B cell (primary cell): ENCODE measurements at regions not wholly inside any gene's neighbourhood (a gene's known extent, or its start where the extent isn't known, plus 50 kb on each side); places are given as distances from the start of the nearest gene placed in this dataset.

Experiments used
- ATAC-seq: fragments of 200-7000 bp; cut with Tn5 transposase; one replicate; pipeline ENCODE4 v1.10.0; 2021; ENCODE audit warnings: low read depth, mild to moderate bottlenecking, moderate number of reproducible peaks, moderate library complexity
- CTCF ChIA-PET: fragments of 350-600 bp; sonication (Branson Sonifier 250); formaldehyde crosslinking; loops from one replicate; lab custom pipeline; 2021; ENCODE audit warnings: antibody characterized with exemption, inconsistent platforms; lab: Charles Lee
- POLR2A ChIA-PET: fragments of 350-600 bp; sonication (Branson Sonifier 250); formaldehyde crosslinking; loops from one replicate; lab custom pipeline; 2021; ENCODE audit warnings: antibody characterized with exemption; lab: Charles Lee
- DNase-seq: peaks from one replicate; pipeline ENCODE4 v3.0.0; 2013
- H2AFZ ChIP-seq: 2 replicates; pipeline ENCODE4 v1.6.1; 2012; ENCODE audit warnings: mild to moderate bottlenecking, low read depth, low read length; ENCODE audit not compliant: insufficient read depth, poor library complexity, severe bottlenecking
- H3K27ac ChIP-seq, 2 donors: 1 replicate in 1 of 2; 2 replicates in 1 of 2; pipeline ENCODE4 v1.5.1; 2012 to 2013; ENCODE audit warnings: low read length in 2 of 2, mild to moderate bottlenecking in 2 of 2, moderate library complexity in 1 of 2
- H3K27me3 ChIP-seq, 4 experiments: fragments of 200-600 bp in 1 of 4; sonication (generic) in 1 of 4; replicated peaks in 1 of 4; 1 replicate in 2 of 4; 2 replicates in 2 of 4; pipeline versions ENCODE4 v1.6.1 to v1.7.0; 2013 to 2016; ENCODE audit warnings: low read length in 3 of 4, mild to moderate bottlenecking in 2 of 4, mixed read lengths in 1 of 4, moderate library complexity in 1 of 4; ENCODE audit not compliant: insufficient read depth in 4 of 4, control insufficient read depth in 3 of 4; ENCODE audit errors: control extremely low read depth in 1 of 4
- H3K36me3 ChIP-seq, 2 experiments: replicated peaks in 1 of 2; 1 replicate in 1 of 2; 2 replicates in 1 of 2; pipeline versions ENCODE4 v1.6.1 to v1.7.1; 2013; ENCODE audit warnings: low read length in 1 of 2; ENCODE audit not compliant: insufficient read depth in 2 of 2, control insufficient read depth in 1 of 2; ENCODE audit errors: control extremely low read depth in 1 of 2, extremely low read depth in 1 of 2
- H3K4me1 ChIP-seq, 2 donors: fragments of 200-600 bp in 1 of 2; sonication (generic) in 1 of 2; 1 replicate in 1 of 2; 2 replicates in 1 of 2; pipeline versions ENCODE4 v1.5.1 to v1.6.1; 2013 to 2017; ENCODE audit warnings: low read length in 2 of 2; ENCODE audit not compliant: control insufficient read depth in 2 of 2, insufficient read depth in 2 of 2
- H3K4me2 ChIP-seq: replicated peaks from 2 replicates; pipeline ENCODE3; 2012; ENCODE audit warnings: mild to moderate bottlenecking, low read depth, low read length; ENCODE audit not compliant: poor library complexity, severe bottlenecking
- H3K4me3 ChIP-seq, 5 experiments: fragments of 200-600 bp in 1 of 5; sonication (generic) in 1 of 5; 1 replicate in 3 of 5; 2 replicates in 2 of 5; pipeline versions ENCODE4 v1.5.1 to v1.7.0; 2011 to 2016; ENCODE audit warnings: low read length in 4 of 5, mild to moderate bottlenecking in 4 of 5, low read depth in 2 of 5, control low read depth in 1 of 5, moderate library complexity in 1 of 5; ENCODE audit not compliant: insufficient read depth in 1 of 5; ENCODE audit errors: control extremely low read depth in 1 of 5, extremely low read depth in 1 of 5
- H3K79me2 ChIP-seq: fragments of 200-600 bp; sonication (generic); one replicate; pipeline ENCODE4 v1.6.0; 2016; ENCODE audit warnings: low read length; ENCODE audit not compliant: control insufficient read depth, insufficient read depth
- H3K9ac ChIP-seq: fragments of 200-600 bp; sonication (generic); 2 replicates; pipeline ENCODE4 v1.6.1; 2017; ENCODE audit warnings: mild to moderate bottlenecking, low read length, moderate library complexity
- H3K9me3 ChIP-seq, 3 donors: one replicate each; pipeline versions ENCODE4 v1.6.1 to v1.7.1; 2013; ENCODE audit warnings: low read length in 2 of 3; ENCODE audit not compliant: control insufficient read depth in 2 of 3, insufficient read depth in 1 of 3; ENCODE audit errors: control extremely low read depth in 1 of 3
- H4K20me1 ChIP-seq: 2 replicates; pipeline ENCODE4 v1.6.0; 2012; ENCODE audit warnings: mild to moderate bottlenecking, low read length; ENCODE audit not compliant: insufficient read depth, control insufficient read depth, poor library complexity, severe bottlenecking
- H3K27ac Mint-ChIP-seq: one replicate; pipeline ENCODE4 v1.8.0; 2021; ENCODE audit warnings: mixed read lengths
- H3K27me3 Mint-ChIP-seq: one replicate; pipeline ENCODE4 v1.8.0; 2021; ENCODE audit warnings: mixed read lengths
- H3K4me1 Mint-ChIP-seq: one replicate; pipeline ENCODE4 v1.8.0; 2021; ENCODE audit warnings: mixed read lengths
- H3K4me3 Mint-ChIP-seq: one replicate; pipeline ENCODE4 v1.8.0; 2021; ENCODE audit warnings: mixed read lengths
- H3K9me3 Mint-ChIP-seq: one replicate; pipeline ENCODE4 v1.8.0; 2022; ENCODE audit warnings: mixed read lengths; ENCODE audit not compliant: insufficient read depth
- EZH2 ChIP-seq: IDR thresholded peaks from 2 replicates; pipeline ENCODE4 v1.6.1; 2012; ENCODE audit warnings: borderline replicate concordance, low read depth, mild to moderate bottlenecking, moderate library complexity, low read length; ENCODE audit not compliant: insufficient read depth, poor library complexity, severe bottlenecking
- WGBS: methylation state at CpG from one replicate; pipeline ENCODE4 v1.1.5; 2013; ENCODE audit warnings: missing lambda C conversion rate; ENCODE audit not compliant: insufficient coverage; 5-methylcytosine and 5-hydroxymethylcytosine counted together
- intact Hi-C: fragments of 100-400 bp; cut with micrococcal nuclease; formaldehyde crosslinking; loops from one replicate; pipeline ENCODE4 v1.10.0; 2022
- TF ChIP-seq, protein P1 (sequence below): fragments of 200-600 bp; IDR thresholded peaks from one replicate; pipeline ENCODE4 v1.8.0; 2022; ENCODE audit warnings: antibody characterized with exemption, mild to moderate bottlenecking

DNA sequence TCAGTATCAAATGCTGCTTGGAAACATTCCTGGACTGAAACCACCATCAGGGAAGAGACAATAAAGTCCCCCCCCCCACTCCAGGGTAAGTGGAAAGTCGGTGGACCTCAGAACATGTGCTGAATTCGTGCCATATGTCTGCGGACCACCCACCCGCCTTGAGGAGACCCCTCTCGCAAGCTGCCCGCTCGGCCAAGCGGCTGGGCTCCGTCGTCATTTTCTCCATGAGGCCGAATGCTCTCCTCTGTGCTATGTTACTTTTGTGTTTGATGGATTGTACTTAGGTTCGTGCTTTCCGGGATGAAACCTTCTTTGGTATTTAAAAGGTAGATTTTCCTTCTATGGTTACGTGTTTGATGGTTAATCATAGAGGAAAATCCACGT lies 136.2 kb upstream of the RTL1 start:
- Histone ChIP-seq H3K4me3 (no peak overlapping the region), H3K9me3 (peaks cover 0 to 18% (median 0%) of the 10 kb centered on the region in 3 donors), H3K9ac (no peak overlapping the region), H2AFZ (no peak overlapping the region), H3K4me1 (no peaks in the 10 kb centered on the region), H3K27me3 (no peaks in the 10 kb centered on the region), H3K36me3 (no peaks in the 10 kb centered on the region), H3K4me2 (no peak overlapping the region), H3K79me2 (no peaks in the 10 kb centered on the region), H3K27ac (no peak overlapping the region), H4K20me1 (no peaks in the 10 kb centered on the region)
- CTCF ChIA-PET: no interaction called here
- TF ChIP-seq, protein P1, sequence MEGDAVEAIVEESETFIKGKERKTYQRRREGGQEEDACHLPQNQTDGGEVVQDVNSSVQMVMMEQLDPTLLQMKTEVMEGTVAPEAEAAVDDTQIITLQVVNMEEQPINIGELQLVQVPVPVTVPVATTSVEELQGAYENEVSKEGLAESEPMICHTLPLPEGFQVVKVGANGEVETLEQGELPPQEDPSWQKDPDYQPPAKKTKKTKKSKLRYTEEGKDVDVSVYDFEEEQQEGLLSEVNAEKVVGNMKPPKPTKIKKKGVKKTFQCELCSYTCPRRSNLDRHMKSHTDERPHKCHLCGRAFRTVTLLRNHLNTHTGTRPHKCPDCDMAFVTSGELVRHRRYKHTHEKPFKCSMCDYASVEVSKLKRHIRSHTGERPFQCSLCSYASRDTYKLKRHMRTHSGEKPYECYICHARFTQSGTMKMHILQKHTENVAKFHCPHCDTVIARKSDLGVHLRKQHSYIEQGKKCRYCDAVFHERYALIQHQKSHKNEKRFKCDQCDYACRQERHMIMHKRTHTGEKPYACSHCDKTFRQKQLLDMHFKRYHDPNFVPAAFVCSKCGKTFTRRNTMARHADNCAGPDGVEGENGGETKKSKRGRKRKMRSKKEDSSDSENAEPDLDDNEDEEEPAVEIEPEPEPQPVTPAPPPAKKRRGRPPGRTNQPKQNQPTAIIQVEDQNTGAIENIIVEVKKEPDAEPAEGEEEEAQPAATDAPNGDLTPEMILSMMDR: no peak
- no peak for TF ChIP-seq EZH2
- ATAC-seq (no peak), DNase-seq (no peak)
- H3K9me3 Mint-ChIP-seq: no peaks in the 10 kb centered on the region
- WGBS: 83% methylated on average over 8 of the region's 15 CpGs
- intact Hi-C loops: no loop called here
- POLR2A ChIA-PET: no interaction called here
- no peak overlapping the region for H3K27ac Mint-ChIP-seq
- H3K4me3 Mint-ChIP-seq: no peak overlapping the region
- no peaks in the 10 kb centered on the region for H3K4me1 Mint-ChIP-seq
- no peaks in the 10 kb centered on the region for H3K27me3 Mint-ChIP-seq

DNA sequence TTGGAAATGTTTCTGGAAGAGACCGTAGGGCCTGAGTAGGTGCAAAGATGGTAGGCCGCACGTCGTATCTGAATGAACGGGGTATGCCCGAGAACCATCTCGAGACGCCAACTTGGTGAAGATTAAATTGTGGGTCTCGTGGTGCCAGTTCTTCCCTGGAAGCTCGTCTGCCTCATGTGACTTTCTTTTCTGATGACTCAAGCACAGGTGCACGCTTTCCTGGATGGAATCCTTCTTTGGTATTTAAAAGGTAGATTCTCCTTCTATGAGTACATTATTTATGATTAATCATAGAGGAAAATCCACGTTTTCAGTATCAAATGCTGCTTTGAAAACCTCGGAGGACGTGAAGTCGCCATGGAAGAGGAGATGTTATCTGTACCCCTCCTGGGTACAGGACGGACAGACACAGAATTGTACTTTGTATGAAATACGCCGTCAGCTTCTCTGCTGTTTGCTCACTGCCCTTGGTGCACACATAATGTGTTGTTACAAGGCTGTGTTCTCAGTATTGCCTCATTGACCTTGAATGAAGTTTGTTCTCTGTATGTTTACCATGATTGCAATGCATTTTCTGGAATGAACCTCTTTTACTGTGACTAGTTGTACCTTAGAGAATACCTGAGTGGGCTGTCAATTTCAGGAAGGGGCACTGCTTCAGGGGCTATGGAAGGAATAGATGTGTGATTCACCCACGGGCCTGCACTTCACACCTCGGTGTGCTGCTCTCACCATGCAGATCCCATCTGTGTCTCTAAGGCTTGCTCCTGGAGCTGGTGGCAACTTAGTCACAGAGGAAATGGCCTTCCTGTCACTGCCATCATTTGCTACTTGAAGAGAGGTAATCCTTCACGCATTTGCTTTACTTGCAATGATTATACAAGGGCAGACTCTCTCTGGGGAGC lies 137.3 kb upstream of the RTL1 start:
- H3K4me3 Mint-ChIP-seq: no peak overlapping the region
- POLR2A ChIA-PET: no interaction called here

More for the DNA sequence above, 137.3 kb upstream of the RTL1 start:
- Histone ChIP-seq H3K4me1 (no peaks in the 10 kb centered on the region), H3K9me3 (peaks cover 0 to 26% (median 0%) of the 10 kb centered on the region in 3 donors), H3K9ac (no peak overlapping the region), H2AFZ (no peak overlapping the region), H3K79me2 (no peaks in the 10 kb centered on the region), H3K36me3 (no peaks in the 10 kb centered on the region), H3K4me3 (no peak overlapping the region), H4K20me1 (no peaks in the 10 kb centered on the region), H3K27ac (no peak overlapping the region), H3K27me3 (no peaks in the 10 kb centered on the region), H3K4me2 (no peak overlapping the region)
- H3K4me1 Mint-ChIP-seq: no peaks in the 10 kb centered on the region
- WGBS: 96% methylated on average over 17 of the region's 21 CpGs
- DNase-seq (no peak), ATAC-seq (no peak)
- no peaks in the 10 kb centered on the region for H3K9me3 Mint-ChIP-seq
- intact Hi-C loops: no loop called here
- no peak overlapping the region for H3K27ac Mint-ChIP-seq
- H3K27me3 Mint-ChIP-seq: no peaks in the 10 kb centered on the region
- TF ChIP-seq EZH2: no peak
- TF ChIP-seq, protein P1: no peak
- CTCF ChIA-PET: no interaction called here
